ENCODE measurements at regions not wholly inside any gene's neighbourhood (a gene's known extent, or its start where the extent isn't known, plus 50 kb on each side); places are given as distances from the start of the nearest gene placed in this dataset.
A peak's percentile ranks its signal among the peaks of the same experiment; 100 is the strongest.
"Not testable (repeated sequence)": the region's sequence is repeated elsewhere in the genome, so short reads cannot be mapped to it uniquely, and the experiment has no call there.

GRCh38 chr1:204782118-204782700 lies 88.5 kb upstream of the NFASC start:
- no peak for DNase-seq

- DNase-seq: not testable (repeated sequence)
Measured at GRCh38 chr1:204785023-204785422, 85.6 kb upstream of the NFASC start.

DNA sequence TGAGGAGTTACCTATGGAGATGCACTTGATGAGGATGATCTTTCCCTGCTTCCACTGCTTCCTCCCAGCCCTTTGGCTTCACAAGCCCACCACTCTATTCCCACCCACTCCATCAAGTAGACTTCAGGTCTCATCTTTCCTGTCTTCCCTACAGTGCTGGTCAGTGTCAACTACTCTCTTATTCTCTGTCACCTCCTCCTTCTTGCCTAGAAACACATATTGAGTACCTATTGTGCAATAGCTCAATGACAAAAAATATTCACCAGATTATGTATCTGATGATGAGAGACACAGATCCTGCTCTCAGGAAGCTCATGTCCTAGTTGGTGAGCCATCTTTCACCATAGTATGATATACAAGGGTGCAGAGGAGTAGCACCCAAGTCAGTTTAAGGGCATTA lies 82.2 kb upstream of the NFASC start:
- no peak for DNase-seq

DNA sequence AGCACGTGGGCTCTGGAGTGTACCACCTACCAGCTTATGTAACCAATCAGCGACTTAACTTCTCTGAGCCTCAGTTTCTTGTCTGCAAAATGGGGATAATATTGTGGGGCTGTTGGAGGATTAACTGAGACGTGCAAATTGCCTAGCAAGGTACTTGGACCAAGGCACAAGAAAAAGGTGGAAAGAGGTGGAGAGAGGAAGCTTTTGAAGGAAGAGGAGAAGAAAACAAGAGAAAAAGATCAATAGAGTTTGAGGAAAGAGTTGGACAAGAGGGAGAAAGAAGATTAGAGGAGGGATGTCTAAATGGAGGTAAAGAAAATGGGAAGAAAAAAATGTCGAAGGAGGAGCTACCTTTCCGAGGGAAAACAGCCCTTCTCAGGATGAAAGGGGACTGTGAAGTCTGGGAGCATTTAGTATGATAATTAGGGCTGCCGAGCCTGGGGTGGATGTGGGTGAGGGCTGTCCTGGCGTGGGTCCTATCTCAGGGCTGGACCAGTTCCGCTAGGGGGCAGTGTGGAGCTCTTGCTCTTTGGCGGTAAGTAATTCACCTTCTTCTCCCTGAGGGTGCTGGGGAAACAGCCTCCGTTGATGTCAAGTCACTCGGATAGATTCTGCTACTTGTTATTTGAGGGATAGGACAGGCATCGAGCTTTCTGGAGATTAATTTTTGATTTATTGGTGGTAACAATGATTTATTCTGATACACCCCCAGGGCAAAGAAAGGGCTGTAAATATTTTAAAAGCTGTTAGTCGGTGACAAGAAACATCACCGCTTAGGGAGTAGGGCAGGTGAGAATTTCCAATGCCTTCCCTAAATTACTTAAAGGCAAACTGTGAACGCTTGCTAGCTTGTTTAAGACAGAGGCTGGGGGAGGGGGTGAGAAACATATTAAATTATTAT lies 79.0 kb upstream of the NFASC start:
- no peak for DNase-seq

GRCh38 chr1:204792354-204792692 lies 78.3 kb upstream of the NFASC start:
- no peak for DNase-seq

DNA sequence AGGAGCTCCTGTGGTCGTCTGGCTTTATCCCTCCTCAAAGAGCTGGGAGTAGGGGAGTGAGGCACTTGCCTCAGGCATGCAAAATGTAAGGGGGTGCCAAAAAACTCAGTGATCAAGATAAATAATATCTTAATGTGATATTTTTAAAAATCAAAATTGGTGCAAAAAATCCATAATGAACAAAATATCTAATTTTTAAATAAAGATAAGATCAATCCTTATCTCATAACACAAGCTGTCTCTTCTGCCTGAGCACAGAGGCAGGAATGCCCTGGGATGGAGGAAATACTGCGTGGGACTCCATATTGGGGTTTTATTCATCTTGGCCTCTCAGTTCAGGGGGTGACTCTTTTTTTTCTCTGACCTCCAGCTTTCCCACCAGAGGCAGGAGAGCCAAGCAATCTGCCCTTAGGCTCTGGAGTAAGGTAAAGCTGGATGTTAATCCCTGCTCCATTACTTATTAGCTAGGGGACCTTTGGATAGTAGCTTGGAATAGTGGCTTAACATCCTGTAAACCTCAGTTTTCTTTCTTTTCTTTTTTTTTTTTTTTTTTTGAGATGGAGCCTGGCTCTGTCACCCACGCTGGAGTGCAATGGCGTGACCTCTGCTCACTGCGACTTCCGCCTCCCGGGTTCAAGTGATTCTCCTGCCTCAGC lies 77.3 kb upstream of the NFASC start:
- no peak for DNase-seq

DNA sequence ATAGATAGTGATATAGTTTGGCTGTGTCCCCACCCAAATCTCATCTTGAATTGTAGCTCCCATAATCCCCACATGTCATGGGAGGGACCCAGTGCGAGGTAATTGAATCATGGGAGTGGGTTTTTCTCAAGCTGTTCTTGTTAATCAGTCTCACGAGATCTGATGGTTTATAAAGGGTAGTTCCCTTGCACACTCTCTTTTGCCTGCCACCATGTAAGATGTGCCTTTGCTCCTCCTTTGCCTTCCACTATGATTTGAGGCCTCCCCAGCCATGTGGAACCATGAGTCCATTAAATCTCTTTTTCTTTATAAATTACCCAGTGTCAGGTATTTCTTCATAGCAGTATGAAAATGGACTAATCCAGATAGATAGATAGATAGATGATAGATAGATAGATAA lies 73.8 kb upstream of the NFASC start:
- not testable (repeated sequence) for DNase-seq

DNA sequence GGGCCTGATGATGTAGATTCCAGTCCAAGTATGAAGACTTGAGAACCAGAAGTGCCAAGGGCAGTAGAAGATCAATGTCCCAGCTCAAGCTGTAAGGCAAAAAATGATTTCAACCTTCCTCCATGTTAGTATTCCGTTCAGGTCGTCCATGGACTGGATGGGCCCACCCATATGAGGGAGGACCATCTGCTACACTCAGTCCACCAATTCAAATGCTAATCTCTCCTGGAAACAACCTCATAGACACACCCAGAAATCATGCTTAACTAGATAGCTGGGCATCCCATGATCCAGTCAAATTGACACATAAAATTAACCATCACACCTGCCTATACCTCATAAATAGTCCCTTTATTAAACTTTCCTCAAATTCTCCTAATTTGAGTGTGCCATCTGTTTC lies 73.3 kb upstream of the NFASC start:
- no peak for DNase-seq

DNA sequence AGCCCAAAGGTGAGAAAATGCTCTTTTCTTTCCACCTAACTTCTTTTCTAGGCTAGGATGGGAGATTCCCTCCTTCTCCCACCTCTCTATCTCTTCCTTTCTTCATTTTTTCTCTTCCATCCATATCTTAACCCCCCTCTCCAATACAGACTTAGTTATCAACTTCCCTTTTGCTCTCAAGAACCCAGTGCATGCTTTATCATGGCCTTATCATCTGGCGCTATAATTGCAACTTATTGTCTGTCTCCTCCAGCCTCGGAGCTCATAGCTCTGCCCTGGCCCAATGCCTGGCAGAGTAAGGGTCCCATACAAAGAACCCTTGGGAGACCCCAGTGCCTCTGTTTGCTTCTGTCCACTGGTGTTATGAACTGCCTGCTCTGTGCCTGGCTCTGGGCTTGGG lies 71.0 kb upstream of the NFASC start:
- DNase-seq: no peak

GRCh38 chr1:204801211-204801610 lies 69.5 kb upstream of the NFASC start:
- no peak for DNase-seq

DNA sequence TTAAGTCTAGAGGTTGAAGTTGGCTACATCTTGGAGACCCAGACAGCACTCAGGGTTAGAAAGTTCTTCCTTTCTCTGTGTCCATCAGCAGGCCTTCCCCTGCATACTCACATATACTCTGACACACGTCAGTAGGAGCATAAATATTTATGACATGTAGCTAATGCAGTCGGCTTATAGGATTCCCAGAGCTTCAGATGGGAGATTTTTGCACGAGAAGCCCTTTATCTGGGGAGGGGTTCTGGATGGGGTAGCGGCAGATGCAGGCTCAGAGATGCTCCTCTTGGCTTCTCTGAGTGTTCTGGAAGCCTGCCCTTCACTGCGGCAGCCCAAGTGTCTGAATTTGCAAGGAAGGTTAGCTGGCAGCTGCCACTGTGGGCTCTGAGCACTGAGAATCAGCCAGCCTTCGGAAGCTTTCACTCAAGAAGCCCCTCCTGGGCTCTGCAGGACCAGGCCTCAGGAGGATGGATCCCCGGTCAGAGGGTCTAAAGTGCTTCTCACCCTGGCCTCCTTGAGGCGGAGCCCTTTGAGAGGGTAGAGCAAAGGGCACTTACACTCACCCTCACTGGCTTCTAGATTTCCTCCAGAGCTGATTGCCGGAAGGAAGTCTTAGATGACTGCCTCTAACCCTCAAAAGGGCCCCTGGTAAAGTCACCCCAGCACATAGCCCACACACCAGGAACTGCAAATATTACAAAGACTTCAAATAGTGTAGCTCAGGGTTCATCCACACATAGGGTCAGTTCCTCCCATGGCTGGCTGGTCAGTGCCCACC lies 68.1 kb upstream of the NFASC start:
- DNase-seq: no peak

DNA sequence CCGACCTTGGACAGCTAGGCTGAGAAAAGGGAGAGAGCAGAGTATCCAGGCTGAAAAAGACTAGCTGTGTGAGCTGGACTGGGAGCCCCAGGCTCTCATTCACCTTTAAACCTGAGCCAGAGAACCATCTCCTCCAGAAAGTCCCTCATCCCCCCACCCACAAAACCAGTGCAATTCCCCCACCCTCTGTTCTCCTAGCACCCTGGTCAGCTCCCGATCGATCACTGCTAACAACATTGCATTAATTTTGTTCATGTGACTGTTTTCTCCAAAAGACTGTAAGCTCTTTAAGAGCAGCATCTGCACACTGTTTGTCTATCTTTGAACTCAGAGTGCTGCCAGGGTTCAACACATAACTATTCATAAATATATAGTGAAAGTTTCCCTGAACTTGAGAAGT lies 67.1 kb upstream of the NFASC start:
- DNase-seq: no peak

DNA sequence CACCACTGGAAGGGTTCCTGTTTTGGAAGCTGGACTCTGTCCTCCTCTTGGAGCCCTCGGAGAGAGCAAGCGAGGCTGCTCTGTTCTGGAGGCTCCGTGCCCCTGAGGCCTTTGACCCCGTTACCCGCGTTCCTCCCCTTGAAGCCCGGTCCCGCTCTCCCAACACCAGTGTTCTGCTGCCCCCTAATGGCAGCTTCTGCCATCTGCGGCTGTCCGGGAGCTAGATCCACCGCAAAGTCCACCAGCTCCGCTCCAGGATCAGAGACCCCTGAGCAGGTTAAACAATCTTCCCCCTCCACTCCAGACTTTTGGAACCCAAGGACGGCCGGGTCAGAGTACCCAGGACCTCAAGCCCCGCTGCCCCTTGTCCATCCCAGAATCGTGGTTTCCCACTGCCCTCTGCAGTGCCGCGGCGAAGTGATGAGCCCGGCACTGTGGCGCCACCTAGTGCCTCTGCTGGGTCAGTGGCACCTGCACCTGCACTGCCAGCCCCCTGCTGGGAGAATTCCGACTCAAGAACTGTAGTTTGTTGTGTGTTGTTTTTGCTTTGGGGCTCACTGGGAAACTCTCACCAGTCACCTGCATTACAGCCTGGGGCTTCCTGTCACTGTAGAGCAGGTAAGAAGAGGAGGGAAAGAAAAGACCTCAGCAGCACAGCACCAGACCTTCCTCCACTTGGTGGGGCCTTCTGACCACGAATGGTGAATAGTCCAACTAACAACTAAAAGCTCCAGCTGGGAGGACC lies 63.5 kb upstream of the NFASC start:
- DNase-seq: peak; percentile 78

- DNase-seq: no peak
Measured at GRCh38 chr1:204809488-204809887, 61.2 kb upstream of the NFASC start.

- DNase-seq: no peak
Measured at GRCh38 chr1:204812842-204813241, 57.8 kb upstream of the NFASC start.

- no peak for DNase-seq
Measured at GRCh38 chr1:204813522-204813921, 57.1 kb upstream of the NFASC start.

- no peak for DNase-seq
Measured at GRCh38 chr1:204814166-204814884, 56.3 kb upstream of the NFASC start.

DNA sequence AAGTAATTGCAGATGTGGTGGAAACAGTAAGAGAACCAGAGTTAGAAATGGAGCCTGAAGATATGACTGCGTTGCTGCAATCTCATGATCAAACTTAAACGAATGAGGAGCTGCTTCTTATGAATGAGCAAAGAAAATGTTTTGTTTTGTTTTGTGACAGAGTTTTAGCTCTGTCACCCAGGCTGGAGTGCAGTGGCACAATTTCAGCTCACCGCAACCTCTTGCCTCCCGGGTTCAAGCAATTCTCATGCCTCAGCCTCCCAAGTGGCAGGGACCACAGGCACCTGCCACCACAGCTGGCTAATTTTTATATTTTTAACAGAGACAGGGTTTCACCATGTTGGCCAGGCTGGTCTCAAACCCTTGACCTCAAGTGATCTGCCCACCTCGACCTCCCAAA lies 53.3 kb upstream of the NFASC start:
- no peak for DNase-seq

- no peak for DNase-seq
Measured at GRCh38 chr1:204818998-204819397, 51.7 kb upstream of the NFASC start.

GRCh38 chr1:204819495-204819894 lies 51.2 kb upstream of the NFASC start:
- DNase-seq: no peak
